ENCODE measurements at regions not wholly inside any gene's neighbourhood (a gene's known extent, or its start where the extent isn't known, plus 50 kb on each side); places are given as distances from the start of the nearest gene placed in this dataset.

DNA sequence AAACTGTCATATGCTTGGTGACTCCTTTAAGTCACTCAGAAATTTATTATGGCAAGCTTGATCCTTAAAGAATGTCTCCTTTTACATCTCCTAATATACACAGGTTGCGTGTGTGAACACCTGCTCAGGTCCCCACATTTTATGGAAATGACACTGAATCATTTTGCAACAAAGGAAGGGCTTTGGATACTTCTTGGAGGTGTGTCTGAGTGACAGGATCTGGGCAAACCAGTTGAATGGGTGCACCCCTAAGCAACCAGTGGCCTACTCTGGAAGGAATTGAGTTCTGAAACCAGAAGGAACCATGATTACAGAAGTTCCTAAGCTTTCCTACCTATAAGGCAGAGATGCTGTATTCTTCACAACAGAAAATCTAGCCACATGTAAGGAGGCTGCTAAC is 483.9 kb upstream of the KLF4 start:
- TF ChIP-seq, protein P1, sequence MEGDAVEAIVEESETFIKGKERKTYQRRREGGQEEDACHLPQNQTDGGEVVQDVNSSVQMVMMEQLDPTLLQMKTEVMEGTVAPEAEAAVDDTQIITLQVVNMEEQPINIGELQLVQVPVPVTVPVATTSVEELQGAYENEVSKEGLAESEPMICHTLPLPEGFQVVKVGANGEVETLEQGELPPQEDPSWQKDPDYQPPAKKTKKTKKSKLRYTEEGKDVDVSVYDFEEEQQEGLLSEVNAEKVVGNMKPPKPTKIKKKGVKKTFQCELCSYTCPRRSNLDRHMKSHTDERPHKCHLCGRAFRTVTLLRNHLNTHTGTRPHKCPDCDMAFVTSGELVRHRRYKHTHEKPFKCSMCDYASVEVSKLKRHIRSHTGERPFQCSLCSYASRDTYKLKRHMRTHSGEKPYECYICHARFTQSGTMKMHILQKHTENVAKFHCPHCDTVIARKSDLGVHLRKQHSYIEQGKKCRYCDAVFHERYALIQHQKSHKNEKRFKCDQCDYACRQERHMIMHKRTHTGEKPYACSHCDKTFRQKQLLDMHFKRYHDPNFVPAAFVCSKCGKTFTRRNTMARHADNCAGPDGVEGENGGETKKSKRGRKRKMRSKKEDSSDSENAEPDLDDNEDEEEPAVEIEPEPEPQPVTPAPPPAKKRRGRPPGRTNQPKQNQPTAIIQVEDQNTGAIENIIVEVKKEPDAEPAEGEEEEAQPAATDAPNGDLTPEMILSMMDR (IDR thresholded peaks at IDR 0.05; ENCODE audit: borderline replicate concordance, insufficient read depth, low read depth, low read length): no peak
- no peak overlapping the region for H3K4me3 ChIP-seq (ENCODE audit: low read depth, low read length)

GRCh38 chr9:107972346-107972745 is 482.8 kb upstream of the KLF4 start:
- no peak overlapping the region for H3K4me3 ChIP-seq (ENCODE audit: low read depth, low read length)
- TF ChIP-seq, protein P1 (IDR thresholded peaks at IDR 0.05; ENCODE audit: borderline replicate concordance, insufficient read depth, low read depth, low read length): no peak

- H3K4me3 ChIP-seq (ENCODE audit: low read depth, low read length): no peak overlapping the region
- TF ChIP-seq, protein P1 (IDR thresholded peaks at IDR 0.05; ENCODE audit: borderline replicate concordance, insufficient read depth, low read depth, low read length): no peak
Observed at GRCh38 chr9:107971241-107971640, 481.7 kb upstream of the KLF4 start.

GRCh38 chr9:107970726-107971125 is 481.2 kb upstream of the KLF4 start:
- no peak overlapping the region for H3K4me3 ChIP-seq (ENCODE audit: low read depth, low read length)
- TF ChIP-seq, protein P1 (IDR thresholded peaks at IDR 0.05; ENCODE audit: borderline replicate concordance, insufficient read depth, low read depth, low read length): no peak

GRCh38 chr9:107969727-107970126 is 480.2 kb upstream of the KLF4 start:
- no peak overlapping the region for H3K4me3 ChIP-seq (ENCODE audit: low read depth, low read length)
- TF ChIP-seq, protein P1 (IDR thresholded peaks at IDR 0.05; ENCODE audit: borderline replicate concordance, insufficient read depth, low read depth, low read length): no peak

- TF ChIP-seq, protein P1 (IDR thresholded peaks at IDR 0.05; ENCODE audit: borderline replicate concordance, insufficient read depth, low read depth, low read length): no peak
- no peak overlapping the region for H3K4me3 ChIP-seq (ENCODE audit: low read depth, low read length)
Observed at GRCh38 chr9:107969141-107969540, 479.6 kb upstream of the KLF4 start.

DNA sequence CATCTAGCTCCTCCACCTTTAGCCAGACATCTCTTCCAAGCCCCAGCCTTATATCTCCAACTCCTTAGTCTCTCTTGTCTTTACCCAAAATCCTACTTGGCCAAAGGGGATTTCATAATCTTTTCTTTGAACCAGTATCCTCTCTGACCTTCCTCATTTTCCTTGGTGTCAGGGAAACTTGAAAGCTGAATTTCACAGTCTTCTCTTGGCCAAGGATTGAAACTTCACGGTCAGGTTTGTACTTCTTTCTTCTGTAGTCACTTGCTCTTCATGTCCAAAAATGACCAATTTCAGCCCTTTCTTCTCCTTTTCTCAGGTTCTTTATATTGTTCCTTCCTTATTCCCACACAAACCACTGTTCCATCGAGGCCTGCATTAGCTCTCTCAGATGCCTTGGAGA is 473.7 kb upstream of the KLF4 start:
- TF ChIP-seq, protein P1 (IDR thresholded peaks at IDR 0.05; ENCODE audit: borderline replicate concordance, insufficient read depth, low read depth, low read length): no peak
- H3K4me3 ChIP-seq (ENCODE audit: low read depth, low read length): no peak overlapping the region

All from GM12875 (cell line).